Glutamatergic neuron (in vitro differentiated cells): ENCODE measurements at regions not wholly inside any gene's neighbourhood (a gene's known extent, or its start where the extent isn't known, plus 50 kb on each side); places are given as distances from the start of the nearest gene placed in this dataset.
A peak's percentile ranks its signal among the peaks of the same experiment; 100 is the strongest.
"Not testable (repeated sequence)": the region's sequence is repeated elsewhere in the genome, so short reads cannot be mapped to it uniquely, and the experiment has no call there.

Source experiments
- DNase-seq: peaks from one replicate; pipeline ENCODE4 v3.0.0; 2022
- H3K27ac Mint-ChIP-seq: one replicate; pipeline ENCODE4 v1.8.0; 2020; ENCODE audit warnings: mild to moderate bottlenecking, mixed read lengths, inconsistent platforms; ENCODE audit not compliant: unreplicated experiment
- H3K27me3 Mint-ChIP-seq: one replicate; pipeline ENCODE4 v1.8.0; 2020; ENCODE audit warnings: mild to moderate bottlenecking, moderate library complexity, mixed read lengths, inconsistent platforms; ENCODE audit not compliant: unreplicated experiment
- H3K36me3 Mint-ChIP-seq: one replicate; pipeline ENCODE4 v1.8.0; 2020; ENCODE audit warnings: mild to moderate bottlenecking, mixed read lengths, inconsistent platforms; ENCODE audit not compliant: unreplicated experiment
- H3K4me1 Mint-ChIP-seq: one replicate; pipeline ENCODE4 v1.8.0; 2020; ENCODE audit warnings: mild to moderate bottlenecking, low read depth, mixed read lengths, inconsistent platforms; ENCODE audit not compliant: unreplicated experiment
- H3K4me3 Mint-ChIP-seq: one replicate; pipeline ENCODE4 v1.8.0; 2020; ENCODE audit warnings: mild to moderate bottlenecking, mixed read lengths, inconsistent platforms; ENCODE audit not compliant: unreplicated experiment
- H3K9me3 Mint-ChIP-seq: one replicate; pipeline ENCODE4 v1.8.0; 2020; ENCODE audit warnings: mild to moderate bottlenecking, moderate library complexity, mixed read lengths, inconsistent platforms; ENCODE audit not compliant: unreplicated experiment
- TF ChIP-seq, protein P1 (sequence below): fragments of 200-600 bp; sonication (generic); IDR thresholded peaks from one replicate; pipeline ENCODE4 v1.5.0; 2021; ENCODE audit not compliant: partially characterized antibody, unreplicated experiment

DNA sequence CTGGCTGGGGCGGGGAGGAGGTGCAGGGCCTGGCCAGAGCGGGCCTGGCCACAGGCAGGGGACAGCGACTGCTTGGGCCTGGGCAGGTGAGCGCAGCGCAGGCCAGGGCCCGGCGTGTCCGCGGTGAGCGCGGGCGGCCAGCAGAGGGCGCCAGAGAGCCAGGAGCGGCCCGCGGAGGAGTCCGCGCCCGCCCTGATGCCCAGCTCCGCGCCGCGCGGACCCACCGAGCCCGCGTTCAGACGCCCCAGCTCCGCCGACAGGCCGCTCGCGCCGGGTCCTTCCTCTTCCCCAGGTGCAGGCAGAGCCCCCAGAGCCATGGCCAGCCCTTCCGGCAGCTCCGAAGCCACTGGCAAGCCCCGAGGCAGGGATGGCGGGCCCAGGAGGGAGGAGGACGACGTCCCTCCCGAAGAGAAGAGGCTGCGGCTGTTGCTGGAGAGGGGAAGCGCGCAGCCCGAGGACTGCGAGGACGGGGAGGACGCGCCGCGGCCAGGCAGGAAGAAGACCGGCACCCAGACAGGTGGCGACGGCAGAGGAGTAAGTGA lies 171.1 kb upstream of the OSBPL11 start:
- H3K9me3 Mint-ChIP-seq, H3K36me3 Mint-ChIP-seq, H3K27ac Mint-ChIP-seq, H3K4me1 Mint-ChIP-seq: not testable (repeated sequence)
- H3K27me3 Mint-ChIP-seq: peaks cover 11% of the 10 kb centered on the region
- H3K4me3 Mint-ChIP-seq: peak overlapping the region; percentile 15
- peak; percentile 82 for DNase-seq
- TF ChIP-seq, protein P1, sequence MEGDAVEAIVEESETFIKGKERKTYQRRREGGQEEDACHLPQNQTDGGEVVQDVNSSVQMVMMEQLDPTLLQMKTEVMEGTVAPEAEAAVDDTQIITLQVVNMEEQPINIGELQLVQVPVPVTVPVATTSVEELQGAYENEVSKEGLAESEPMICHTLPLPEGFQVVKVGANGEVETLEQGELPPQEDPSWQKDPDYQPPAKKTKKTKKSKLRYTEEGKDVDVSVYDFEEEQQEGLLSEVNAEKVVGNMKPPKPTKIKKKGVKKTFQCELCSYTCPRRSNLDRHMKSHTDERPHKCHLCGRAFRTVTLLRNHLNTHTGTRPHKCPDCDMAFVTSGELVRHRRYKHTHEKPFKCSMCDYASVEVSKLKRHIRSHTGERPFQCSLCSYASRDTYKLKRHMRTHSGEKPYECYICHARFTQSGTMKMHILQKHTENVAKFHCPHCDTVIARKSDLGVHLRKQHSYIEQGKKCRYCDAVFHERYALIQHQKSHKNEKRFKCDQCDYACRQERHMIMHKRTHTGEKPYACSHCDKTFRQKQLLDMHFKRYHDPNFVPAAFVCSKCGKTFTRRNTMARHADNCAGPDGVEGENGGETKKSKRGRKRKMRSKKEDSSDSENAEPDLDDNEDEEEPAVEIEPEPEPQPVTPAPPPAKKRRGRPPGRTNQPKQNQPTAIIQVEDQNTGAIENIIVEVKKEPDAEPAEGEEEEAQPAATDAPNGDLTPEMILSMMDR: peak; percentile 86

DNA sequence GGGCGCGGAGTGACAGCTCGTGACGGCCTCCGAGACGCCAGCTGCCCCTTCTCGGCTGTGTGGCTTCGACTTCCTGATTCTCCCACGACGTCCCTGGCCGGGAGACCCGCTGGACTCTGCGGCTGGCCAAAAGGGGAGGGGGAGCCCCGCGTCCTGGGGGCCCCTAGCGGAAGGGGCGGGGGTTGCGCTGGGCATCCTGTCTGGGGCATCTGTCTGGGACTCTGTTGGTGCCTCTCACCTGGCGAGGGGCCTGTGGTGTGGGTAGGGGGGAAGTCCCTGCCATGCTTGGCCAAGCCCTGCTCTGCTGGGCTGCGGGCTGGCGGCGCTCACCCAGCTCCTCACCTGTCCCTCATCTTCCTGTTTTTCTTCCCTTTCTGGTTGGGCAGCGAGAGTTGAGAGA lies 171.6 kb upstream of the OSBPL11 start:
- not testable (repeated sequence) for H3K4me1 Mint-ChIP-seq, DNase-seq, H3K36me3 Mint-ChIP-seq, H3K9me3 Mint-ChIP-seq, H3K27ac Mint-ChIP-seq
- peak overlapping the region; percentile 72 for H3K4me3 Mint-ChIP-seq
- peaks cover 11% of the 10 kb centered on the region for H3K27me3 Mint-ChIP-seq

DNA sequence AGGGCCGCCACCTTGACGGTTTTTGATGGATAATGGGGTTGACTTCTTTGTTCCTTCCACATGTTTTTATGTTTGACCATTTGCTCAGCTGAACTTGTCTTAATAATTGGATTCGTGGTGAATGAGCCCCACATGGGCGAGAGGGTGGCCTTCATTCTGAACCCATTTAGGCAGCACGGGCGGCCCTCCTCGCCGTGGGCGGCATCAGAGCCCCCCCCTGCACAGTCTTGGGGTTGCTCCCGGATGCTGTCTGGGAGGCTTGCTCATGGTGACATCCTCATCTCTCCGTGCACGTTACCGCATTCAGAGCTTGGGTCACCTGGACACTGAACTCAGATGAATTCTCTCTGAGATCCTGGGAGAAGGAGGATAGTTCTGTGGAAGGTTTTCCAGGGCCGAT lies 172.3 kb upstream of the OSBPL11 start:
- TF ChIP-seq, protein P1: no peak
- Mint-ChIP-seq H3K9me3 (peaks cover 8% of the 10 kb centered on the region), H3K4me1 (peaks cover 4% of the 10 kb centered on the region), H3K4me3 (peak overlapping the region; percentile 42), H3K27me3 (peaks cover 11% of the 10 kb centered on the region), H3K36me3 (no peaks in the 10 kb centered on the region), H3K27ac (no peak overlapping the region)
- no peak for DNase-seq

DNA sequence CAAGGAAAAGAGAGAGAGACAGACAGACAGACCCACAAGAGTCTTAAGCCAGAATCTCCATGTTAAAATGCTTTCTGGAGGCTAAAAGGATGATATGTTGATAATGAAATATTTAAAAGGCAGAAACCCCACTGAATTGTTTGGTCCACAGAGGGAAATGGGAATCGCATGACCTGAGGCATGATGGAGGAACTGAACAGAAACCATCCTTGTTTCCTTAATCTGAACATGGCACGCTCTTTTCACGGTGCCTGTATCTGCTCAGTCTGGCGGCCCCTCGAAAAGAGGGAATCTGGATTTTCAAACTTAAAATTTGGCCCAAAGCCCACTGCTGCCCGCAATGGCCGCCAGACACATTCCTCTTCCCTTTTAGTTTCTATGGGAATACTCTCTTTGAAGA lies 173.5 kb upstream of the OSBPL11 start:
- H3K36me3 Mint-ChIP-seq, DNase-seq, H3K4me1 Mint-ChIP-seq, H3K4me3 Mint-ChIP-seq, H3K27ac Mint-ChIP-seq, H3K9me3 Mint-ChIP-seq: not testable (repeated sequence)
- H3K27me3 Mint-ChIP-seq: peaks cover 11% of the 10 kb centered on the region

DNA sequence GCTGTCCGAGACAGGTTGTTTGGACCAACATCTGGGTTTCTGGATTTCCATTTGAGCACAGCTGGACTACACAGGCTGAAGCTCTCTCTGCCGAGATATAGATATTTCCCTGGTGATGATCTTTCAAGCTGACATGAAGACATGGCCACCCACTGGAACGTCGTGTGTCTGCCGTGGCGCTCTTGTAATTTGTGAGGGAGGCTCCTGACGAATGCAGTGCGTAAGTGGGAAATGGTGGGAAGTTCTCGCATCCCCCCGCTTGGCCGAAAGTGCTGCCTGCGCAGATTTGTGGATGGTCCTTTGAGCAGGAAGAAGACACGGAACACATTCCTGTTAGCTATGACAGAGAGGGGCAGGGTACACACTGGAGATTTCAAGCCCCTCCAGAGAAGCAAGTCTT lies 176.2 kb upstream of the OSBPL11 start:
- not testable (repeated sequence) for H3K4me3 Mint-ChIP-seq, H3K4me1 Mint-ChIP-seq

DNA sequence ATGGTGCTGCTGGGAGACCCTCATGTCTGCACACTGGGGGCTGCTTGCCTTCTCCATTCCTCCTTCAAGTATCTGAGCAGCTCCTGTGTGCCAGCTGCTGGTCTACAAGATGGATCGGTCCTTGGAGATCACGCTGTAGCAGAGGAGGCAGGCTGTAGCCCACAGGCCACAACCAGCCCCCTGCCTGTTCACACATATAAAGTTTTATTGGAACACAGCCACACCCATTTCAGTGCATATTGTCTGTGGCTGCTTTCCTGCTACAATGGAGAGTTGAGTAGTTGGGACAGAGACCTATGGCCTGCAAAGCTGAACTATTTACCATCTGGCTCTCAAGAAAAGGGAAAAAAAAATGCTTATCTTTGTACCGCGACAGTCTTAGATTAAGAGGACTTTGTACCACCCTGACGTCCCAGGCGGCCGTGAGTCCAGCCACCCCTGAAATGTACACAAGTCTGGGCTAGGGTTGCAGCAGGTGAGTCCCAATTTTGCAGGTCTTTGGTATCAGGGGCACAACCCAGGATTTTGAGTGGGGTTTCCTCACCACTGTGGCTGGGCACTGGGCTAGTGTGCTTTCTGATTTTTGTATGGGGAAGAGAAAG lies 179.2 kb upstream of the OSBPL11 start:
- H3K4me3 Mint-ChIP-seq, H3K9me3 Mint-ChIP-seq, H3K4me1 Mint-ChIP-seq, DNase-seq, H3K27me3 Mint-ChIP-seq, H3K36me3 Mint-ChIP-seq, H3K27ac Mint-ChIP-seq: not testable (repeated sequence)

More for the DNA sequence above, 176.2 kb upstream of the OSBPL11 start:
- H3K27ac Mint-ChIP-seq, H3K9me3 Mint-ChIP-seq, H3K27me3 Mint-ChIP-seq, DNase-seq, H3K36me3 Mint-ChIP-seq: not testable (repeated sequence)

DNA sequence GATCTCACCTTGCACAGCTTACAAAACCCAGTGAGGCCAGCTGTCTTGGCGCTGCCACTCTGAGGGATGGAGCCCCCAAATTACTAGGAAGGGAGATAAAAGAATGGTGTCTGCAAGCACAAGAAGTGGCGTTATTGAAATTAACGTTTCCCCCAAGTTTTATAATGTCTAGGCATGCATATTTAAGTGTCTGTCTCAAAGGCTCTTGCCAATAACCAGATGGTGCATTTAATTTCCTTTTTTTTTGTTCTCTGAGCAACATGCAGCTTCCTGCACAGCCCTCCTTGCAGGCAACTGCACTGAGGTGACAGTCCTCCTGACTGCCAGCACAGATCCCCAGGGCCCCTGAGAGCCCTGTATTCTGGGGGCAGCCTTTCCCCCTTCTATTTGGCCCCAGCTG lies 179.8 kb upstream of the OSBPL11 start:
- not testable (repeated sequence) for H3K4me1 Mint-ChIP-seq, H3K4me3 Mint-ChIP-seq, H3K27ac Mint-ChIP-seq, DNase-seq, H3K9me3 Mint-ChIP-seq, H3K36me3 Mint-ChIP-seq, H3K27me3 Mint-ChIP-seq

DNA sequence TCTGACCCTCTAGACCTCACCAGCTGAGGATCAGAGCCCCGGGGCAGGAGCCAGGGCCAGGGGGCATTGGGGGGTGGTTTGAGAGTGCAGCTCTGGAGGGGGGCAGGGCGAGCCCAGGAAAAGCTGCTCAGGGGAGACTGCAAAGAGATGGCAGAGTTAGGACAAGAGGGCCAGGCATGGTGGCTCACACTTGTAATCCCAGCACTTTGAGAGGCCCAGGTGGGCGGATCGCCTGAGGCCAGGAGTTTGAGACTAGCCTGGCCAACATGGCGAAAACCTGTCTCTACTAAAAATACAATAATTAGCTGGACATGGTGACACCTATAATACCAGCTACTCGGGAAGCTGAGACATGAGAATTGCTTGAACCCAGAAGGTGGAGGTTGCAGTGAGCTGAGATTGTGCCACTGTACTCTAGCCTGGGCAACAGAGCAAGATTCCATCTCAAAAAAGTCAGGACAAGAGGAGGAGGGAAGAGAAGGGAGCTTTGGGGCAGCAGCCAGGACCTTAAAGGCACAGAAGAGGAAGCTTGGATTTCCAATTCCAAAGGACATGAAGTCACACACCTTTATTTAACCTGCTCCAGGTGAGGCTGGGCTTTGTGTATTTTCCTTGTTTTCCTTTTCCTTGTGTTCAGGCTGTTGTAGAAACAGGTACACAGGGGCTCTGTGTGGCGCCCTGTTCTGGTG lies 180.5 kb upstream of the OSBPL11 start:
- H3K27ac Mint-ChIP-seq, H3K36me3 Mint-ChIP-seq, H3K27me3 Mint-ChIP-seq, H3K4me3 Mint-ChIP-seq, DNase-seq, H3K4me1 Mint-ChIP-seq, H3K9me3 Mint-ChIP-seq: not testable (repeated sequence)

DNA sequence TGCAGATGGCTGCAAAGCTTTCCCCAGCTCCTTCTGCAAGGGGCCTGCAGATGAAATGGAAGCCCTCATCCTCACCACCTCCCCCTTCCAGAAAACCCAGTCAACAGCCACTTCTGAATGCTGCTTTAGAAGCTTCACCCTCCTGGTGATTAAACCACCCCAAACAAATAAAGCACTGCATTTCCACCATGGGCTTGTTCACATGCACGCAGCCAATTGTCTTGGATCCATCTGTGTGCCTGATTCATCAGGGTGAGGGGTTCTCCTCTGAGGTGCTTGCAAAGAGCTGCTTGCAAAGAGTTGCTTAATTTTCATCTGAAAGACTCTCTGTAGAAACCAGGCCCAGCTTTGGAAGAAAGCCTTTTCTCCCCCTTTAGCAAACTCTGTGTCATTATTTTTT lies 184.0 kb upstream of the OSBPL11 start:
- H3K4me1 Mint-ChIP-seq, H3K4me3 Mint-ChIP-seq, DNase-seq, H3K27me3 Mint-ChIP-seq, H3K9me3 Mint-ChIP-seq, H3K36me3 Mint-ChIP-seq, H3K27ac Mint-ChIP-seq: not testable (repeated sequence)

DNA sequence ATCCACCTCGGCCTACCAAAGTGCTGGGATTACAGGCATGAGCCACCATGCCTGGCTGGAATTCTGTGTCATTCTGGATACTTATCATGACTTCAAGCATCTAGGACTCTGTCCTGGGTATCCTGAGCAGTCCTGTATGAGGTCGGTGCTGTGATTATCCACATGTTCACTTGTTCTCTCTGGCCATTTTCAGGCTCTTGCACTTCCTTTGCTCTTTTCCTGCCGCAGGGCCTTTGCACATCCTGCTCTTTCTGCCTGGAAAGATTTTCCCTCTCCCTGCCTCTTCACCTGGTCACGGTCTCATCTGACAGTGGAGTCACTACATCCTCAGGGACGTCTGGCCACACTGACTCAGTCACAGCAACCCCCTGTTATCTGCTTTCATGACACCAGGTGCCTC lies 184.6 kb upstream of the OSBPL11 start:
- H3K4me3 Mint-ChIP-seq, H3K27ac Mint-ChIP-seq, H3K27me3 Mint-ChIP-seq, H3K9me3 Mint-ChIP-seq, H3K36me3 Mint-ChIP-seq, H3K4me1 Mint-ChIP-seq, DNase-seq: not testable (repeated sequence)
